Adrenal gland (tissue), 5 donors: ENCODE measurements at regions not wholly inside any gene's neighbourhood (a gene's known extent, or its start where the extent isn't known, plus 50 kb on each side); places are given as distances from the start of the nearest gene placed in this dataset.
"Not testable (repeated sequence)": the region's sequence is repeated elsewhere in the genome, so short reads cannot be mapped to it uniquely, and the experiment has no call there.

Experiments
- CTCF ChIP-seq, 6 experiments: fragments of 450-650 bp in 4 of 6; fragments of 200-600 bp in 2 of 6; sonication (generic) in 1 of 6; IDR thresholded peaks; 1 replicate in 5 of 6; 2 replicates in 1 of 6; pipeline versions ENCODE4 v1.5.1 to v1.8.0; 2016 to 2021; ENCODE audit warnings: antibody characterized with exemption in 6 of 6, mild to moderate bottlenecking in 2 of 6, moderate library complexity in 1 of 6
- POLR2A ChIP-seq, 2 donors: fragments of 450-650 bp; IDR thresholded peaks; one replicate each; pipeline ENCODE4 v1.6.1; 2017; ENCODE audit warnings: antibody characterized with exemption in 2 of 2, mild to moderate bottlenecking in 2 of 2, moderate library complexity in 1 of 2
- donor health status: DM: no; HTN: no; CAD: no.

GRCh38 chr2:111319552-111319951, 198.8 kb downstream of the BCL2L11 start:
- TF ChIP-seq CTCF, POLR2A (IDR thresholded peaks at IDR 0.05): not testable (repeated sequence)
